ENCODE measurements at regions not wholly inside any gene's neighbourhood (a gene's known extent, or its start where the extent isn't known, plus 50 kb on each side); places are given as distances from the start of the nearest gene placed in this dataset.
"Not testable (repeated sequence)": the region's sequence is repeated elsewhere in the genome, so short reads cannot be mapped to it uniquely, and the experiment has no call there.

GRCh38 chr5:176061660-176062059 lies 93.5 kb upstream of the THOC3 start:
- not testable (repeated sequence) for TF ChIP-seq CTCF (conservative IDR thresholded peaks at IDR 0.05; ENCODE audit: low read depth, low read length); EZH2 (IDR thresholded peaks at IDR 0.05; ENCODE audit: borderline replicate concordance, low read depth, low read length, poor library complexity, severe bottlenecking)

Data from A673 (cell line).